GM23248 (cell line): ENCODE measurements at regions not wholly inside any gene's neighbourhood (a gene's known extent, or its start where the extent isn't known, plus 50 kb on each side); places are given as distances from the start of the nearest gene placed in this dataset.

ENCODE experiments used
- DNase-seq: peaks from one replicate; pipeline ENCODE4 v3.0.0-alpha.2; 2015
- H2AFZ ChIP-seq: fragments of 200-600 bp; sonication (generic); 2 replicates; pipeline ENCODE4 v1.6.1; 2016; ENCODE audit warnings: antibody characterized with exemption
- H3F3A ChIP-seq: fragments of 200-600 bp; sonication (generic); 2 replicates; pipeline ENCODE4 v1.6.1; 2016; ENCODE audit warnings: mild to moderate bottlenecking, antibody characterized with exemption, mixed run types; ENCODE audit not compliant: insufficient read depth
- H3K27ac ChIP-seq: fragments of 200-600 bp; sonication (generic); 2 replicates; pipeline ENCODE4 v1.5.1; 2016; ENCODE audit warnings: mild to moderate bottlenecking
- H3K27me3 ChIP-seq: fragments of 200-600 bp; sonication (generic); replicated peaks from 2 replicates; pipeline ENCODE4 v1.6.1; 2016; ENCODE audit warnings: mild to moderate bottlenecking; ENCODE audit not compliant: insufficient read depth
- H3K36me3 ChIP-seq: fragments of 200-600 bp; sonication (generic); 2 replicates; pipeline ENCODE4 v1.6.1; 2016; ENCODE audit warnings: low read depth, mild to moderate bottlenecking
- H3K4me1 ChIP-seq: fragments of 200-600 bp; sonication (generic); 2 replicates; pipeline ENCODE4 v1.6.1; 2016; ENCODE audit warnings: mild to moderate bottlenecking; ENCODE audit not compliant: insufficient read depth
- H3K4me2 ChIP-seq: fragments of 200-600 bp; sonication (generic); one replicate; pipeline ENCODE4 v1.6.1; 2016; ENCODE audit warnings: mild to moderate bottlenecking; ENCODE audit not compliant: unreplicated experiment
- H3K4me3 ChIP-seq: fragments of 200-600 bp; sonication (generic); 2 replicates; pipeline ENCODE4 v1.5.1; 2016; ENCODE audit warnings: mild to moderate bottlenecking
- H3K79me2 ChIP-seq: fragments of 200-600 bp; sonication (generic); 2 replicates; pipeline ENCODE4 v1.6.1; 2016; ENCODE audit warnings: mild to moderate bottlenecking; ENCODE audit not compliant: insufficient read depth
- H3K9ac ChIP-seq: fragments of 200-600 bp; sonication (generic); 2 replicates; pipeline ENCODE4 v1.6.1; 2016; ENCODE audit warnings: mild to moderate bottlenecking
- H3K9me2 ChIP-seq: fragments of 200-600 bp; sonication (generic); 2 replicates; pipeline ENCODE4 v1.6.1; 2016; ENCODE audit warnings: mixed run types, mild to moderate bottlenecking, moderate library complexity; ENCODE audit not compliant: insufficient read depth
- H3K9me3 ChIP-seq: fragments of 200-600 bp; sonication (generic); one replicate; pipeline ENCODE4 v1.6.1; 2017; ENCODE audit warnings: low read depth
- H4K20me1 ChIP-seq: fragments of 200-600 bp; sonication (generic); 2 replicates; pipeline ENCODE4 v1.6.0; 2016; ENCODE audit not compliant: insufficient read depth
- EZH2 ChIP-seq: fragments of 200-600 bp; sonication (generic); IDR thresholded peaks from 2 replicates; pipeline ENCODE4 v1.6.1; 2018; ENCODE audit warnings: antibody characterized with exemption, mild to moderate bottlenecking; ENCODE audit not compliant: insufficient read depth, poor library complexity, severe bottlenecking
- EZH2phosphoT487 ChIP-seq: fragments of 200-600 bp; sonication (generic); IDR thresholded peaks from 2 replicates; pipeline ENCODE4 v1.6.1; 2018; ENCODE audit warnings: antibody characterized with exemption, moderate library complexity, mild to moderate bottlenecking, low read depth; ENCODE audit not compliant: insufficient read depth
- WGBS, 2 experiments: methylation state at CpG; one replicate each; pipeline ENCODE4 v1.1.6; 2015 to 2017; ENCODE audit warnings: low lambda C conversion rate in 2 of 2, low coverage in 1 of 2; ENCODE audit errors: missing lambda C conversion rate in 2 of 2; 5-methylcytosine and 5-hydroxymethylcytosine counted together
- in situ Hi-C: fragments of 300-500 bp; cut with MboI; formaldehyde crosslinking; loops from 2 replicates; pipeline ENCODE4 v1.15.0; 2020

DNA sequence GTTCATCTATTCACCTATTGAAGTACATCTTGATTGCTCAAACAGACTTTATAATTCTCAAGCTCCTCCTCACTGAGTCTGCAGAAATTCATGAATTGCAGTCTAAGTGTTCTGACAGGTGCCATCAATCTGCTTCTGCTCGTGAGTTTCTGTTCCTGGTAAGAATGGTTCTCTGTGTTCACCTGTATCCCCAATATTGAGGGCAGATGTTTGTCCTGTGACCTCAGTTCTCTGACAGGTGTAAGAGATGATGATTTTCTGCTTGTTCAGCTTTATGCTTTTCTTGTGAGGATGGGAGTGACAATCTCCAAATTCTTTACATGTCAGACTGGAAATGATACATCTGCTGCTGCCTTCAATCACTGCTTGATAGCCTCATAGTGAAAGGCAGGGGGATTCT, 736.9 kb upstream of the COBL start:
- no peaks in the 10 kb centered on the region for H3K4me1 ChIP-seq
- in situ Hi-C loops = no loop called here
- no peak overlapping the region for H3K9ac ChIP-seq
- no peaks in the 10 kb centered on the region for H3F3A ChIP-seq
- H3K79me2 ChIP-seq = no peaks in the 10 kb centered on the region
- no peak overlapping the region for H3K4me3 ChIP-seq
- no peak for DNase-seq
- H3K9me3 ChIP-seq = peaks cover 4% of the 10 kb centered on the region
- no peaks in the 10 kb centered on the region for H3K36me3 ChIP-seq
- no peak overlapping the region for H2AFZ ChIP-seq
- H3K9me2 ChIP-seq = no peaks in the 10 kb centered on the region
- 0% methylated on average over 1 of the region's 1 CpG for WGBS, 2 experiments
- no peaks in the 10 kb centered on the region for H3K27me3 ChIP-seq
- no peak overlapping the region for H3K4me2 ChIP-seq
- TF ChIP-seq EZH2phosphoT487 (no peak), EZH2 (no peak)
- H4K20me1 ChIP-seq = no peaks in the 10 kb centered on the region
- no peak overlapping the region for H3K27ac ChIP-seq

DNA sequence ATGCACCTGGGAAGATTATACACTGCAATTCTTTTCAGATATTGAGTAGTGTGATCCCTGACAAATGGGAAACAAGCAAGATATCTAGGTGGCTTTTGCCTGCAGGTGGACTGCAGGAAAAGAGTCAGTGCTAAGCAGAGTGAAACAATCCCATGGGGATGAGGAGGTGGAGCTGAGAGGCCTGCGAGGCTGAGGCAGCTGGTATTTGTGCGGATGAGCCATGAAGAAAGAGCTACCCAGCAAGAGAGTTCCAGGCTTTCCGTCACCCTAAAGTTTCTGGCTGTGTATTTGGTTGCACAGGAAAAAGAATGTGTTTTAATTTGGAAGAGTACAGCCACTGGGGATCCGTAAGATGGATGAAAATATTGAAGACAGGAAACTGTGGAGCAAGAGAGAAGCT, 714.1 kb upstream of the COBL start:
- Histone ChIP-seq H3K9me3 (no peaks in the 10 kb centered on the region), H4K20me1 (no peaks in the 10 kb centered on the region), H3K79me2 (no peaks in the 10 kb centered on the region), H3K36me3 (no peaks in the 10 kb centered on the region), H3K27ac (no peak overlapping the region), H3K9ac (no peak overlapping the region), H3K9me2 (no peaks in the 10 kb centered on the region), H3F3A (no peaks in the 10 kb centered on the region), H3K4me3 (no peak overlapping the region), H2AFZ (no peak overlapping the region), H3K27me3 (no peaks in the 10 kb centered on the region), H3K4me1 (no peaks in the 10 kb centered on the region), H3K4me2 (no peak overlapping the region)
- in situ Hi-C loops = no loop called here
- DNase-seq = no peak
- WGBS, 2 experiments = 11 to 19% methylated on average over 4 of the region's 4 CpGs
- TF ChIP-seq EZH2phosphoT487 = no peak
- TF ChIP-seq EZH2 = no peak

DNA sequence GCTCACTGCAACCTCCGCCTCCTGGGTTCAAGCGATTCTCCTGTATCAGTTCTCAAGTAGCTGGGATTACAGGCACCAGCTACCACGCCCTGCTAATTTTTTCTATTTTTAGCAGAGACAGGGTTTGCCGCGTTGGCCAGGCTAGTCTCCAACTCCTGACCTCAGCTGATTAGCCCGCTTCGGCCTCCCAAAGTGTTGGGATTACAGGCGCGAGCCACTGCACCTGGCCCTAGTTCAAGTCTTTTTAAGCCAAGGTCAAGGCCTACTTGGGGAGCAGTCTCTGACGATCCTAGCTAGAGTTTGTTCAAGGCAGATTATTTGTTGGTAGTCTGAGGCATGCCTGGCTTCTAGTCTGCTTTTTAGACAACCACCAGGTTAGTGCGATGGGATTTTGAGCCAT, 709.5 kb upstream of the COBL start:
- 54 to 57% methylated on average over 11 of the region's 11 CpGs for whole genome bisulfite sequencing, 2 experiments
- DNase-seq = no peak
- in situ Hi-C loops = no loop called here

DNA sequence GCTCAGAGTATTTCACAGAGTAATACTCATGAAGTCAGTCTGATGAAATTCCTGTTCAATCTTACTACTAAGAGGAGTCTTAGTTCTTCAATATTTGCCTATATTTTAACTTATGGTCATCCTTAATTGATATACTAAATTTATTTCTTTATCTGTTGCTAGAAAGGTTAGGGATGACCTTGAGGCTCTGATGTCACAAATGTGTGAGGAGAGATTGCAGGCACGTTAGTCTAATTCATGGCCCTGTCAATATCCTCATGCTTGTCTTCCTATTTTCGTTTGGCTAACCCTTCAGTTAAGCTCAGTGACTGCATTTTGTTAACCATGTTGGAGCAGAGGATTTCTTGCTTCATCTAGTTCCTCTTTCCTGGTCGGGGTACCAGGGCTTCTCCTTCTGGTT, 704.7 kb upstream of the COBL start:
- 2 to 3% methylated on average over 3 of the region's 3 CpGs for WGBS, 2 experiments

More for the DNA sequence above, 709.5 kb upstream of the COBL start:
- no peaks in the 10 kb centered on the region for H3F3A ChIP-seq
- H3K79me2 ChIP-seq = no peaks in the 10 kb centered on the region
- TF ChIP-seq EZH2 (no peak), EZH2phosphoT487 (no peak)
- H3K9ac ChIP-seq = no peak overlapping the region
- no peak overlapping the region for H3K27ac ChIP-seq
- no peaks in the 10 kb centered on the region for H3K4me1 ChIP-seq
- no peaks in the 10 kb centered on the region for H4K20me1 ChIP-seq
- H3K36me3 ChIP-seq = no peaks in the 10 kb centered on the region
- no peaks in the 10 kb centered on the region for H3K27me3 ChIP-seq
- H3K9me2 ChIP-seq = no peaks in the 10 kb centered on the region
- no peak overlapping the region for H3K4me2 ChIP-seq
- no peak overlapping the region for H3K4me3 ChIP-seq
- H2AFZ ChIP-seq = no peak overlapping the region
- H3K9me3 ChIP-seq = no peaks in the 10 kb centered on the region

DNA sequence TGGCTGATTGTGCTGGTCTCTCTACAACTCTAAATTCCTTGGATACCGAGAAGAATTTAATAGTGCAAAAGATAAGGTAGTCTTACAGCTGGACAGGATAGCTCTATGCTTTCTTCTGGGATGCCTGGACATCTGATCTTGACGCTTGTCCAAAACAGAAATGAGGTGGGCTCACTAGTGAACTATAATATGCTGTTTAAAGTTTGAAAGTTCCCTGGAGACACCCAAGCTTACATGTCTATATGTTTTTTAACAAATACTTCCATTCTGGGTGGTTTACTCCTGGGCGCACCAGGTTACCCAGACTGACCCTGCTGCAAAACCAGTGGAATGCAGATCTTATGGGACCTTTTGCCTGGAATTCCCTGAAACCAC, 702.1 kb upstream of the COBL start:
- Histone ChIP-seq H3K9me3 (no peaks in the 10 kb centered on the region), H3K27me3 (no peaks in the 10 kb centered on the region), H4K20me1 (no peaks in the 10 kb centered on the region), H3K9me2 (no peaks in the 10 kb centered on the region), H3K36me3 (no peaks in the 10 kb centered on the region), H3K27ac (no peak overlapping the region), H3K4me2 (no peak overlapping the region), H3K4me1 (no peaks in the 10 kb centered on the region), H3K9ac (no peak overlapping the region), H3K4me3 (no peak overlapping the region), H3K79me2 (no peaks in the 10 kb centered on the region), H2AFZ (no peak overlapping the region), H3F3A (no peaks in the 10 kb centered on the region)
- TF ChIP-seq EZH2phosphoT487 = no peak
- TF ChIP-seq EZH2 = no peak
- DNase-seq = no peak
- 49 to 62% methylated on average over 3 of the region's 3 CpGs for WGBS, 2 experiments
- in situ Hi-C loops = no loop called here

More for the DNA sequence above, 704.7 kb upstream of the COBL start:
- H3K27ac ChIP-seq = no peak overlapping the region
- TF ChIP-seq EZH2 (no peak), EZH2phosphoT487 (no peak)
- H3F3A ChIP-seq = no peaks in the 10 kb centered on the region
- H3K27me3 ChIP-seq = no peaks in the 10 kb centered on the region
- H3K36me3 ChIP-seq = no peaks in the 10 kb centered on the region
- in situ Hi-C loops = no loop called here
- no peaks in the 10 kb centered on the region for H3K9me2 ChIP-seq
- no peaks in the 10 kb centered on the region for H4K20me1 ChIP-seq
- no peaks in the 10 kb centered on the region for H3K9me3 ChIP-seq
- no peak for DNase-seq
- no peak overlapping the region for H3K4me2 ChIP-seq
- no peak overlapping the region for H3K4me3 ChIP-seq
- H2AFZ ChIP-seq = no peak overlapping the region
- no peaks in the 10 kb centered on the region for H3K79me2 ChIP-seq
- H3K9ac ChIP-seq = no peak overlapping the region
- H3K4me1 ChIP-seq = no peaks in the 10 kb centered on the region
